RKO (cell line): ENCODE measurements at regions not wholly inside any gene's neighbourhood (a gene's known extent, or its start where the extent isn't known, plus 50 kb on each side); places are given as distances from the start of the nearest gene placed in this dataset.
A peak's percentile ranks its signal among the peaks of the same experiment; 100 is the strongest.
"Not testable (repeated sequence)": the region's sequence is repeated elsewhere in the genome, so short reads cannot be mapped to it uniquely, and the experiment has no call there.

Source experiments
- DNase-seq: peaks from one replicate; pipeline ENCODE4 v3.0.0-alpha.2; 2016; ENCODE audit warnings: low spot score

DNA sequence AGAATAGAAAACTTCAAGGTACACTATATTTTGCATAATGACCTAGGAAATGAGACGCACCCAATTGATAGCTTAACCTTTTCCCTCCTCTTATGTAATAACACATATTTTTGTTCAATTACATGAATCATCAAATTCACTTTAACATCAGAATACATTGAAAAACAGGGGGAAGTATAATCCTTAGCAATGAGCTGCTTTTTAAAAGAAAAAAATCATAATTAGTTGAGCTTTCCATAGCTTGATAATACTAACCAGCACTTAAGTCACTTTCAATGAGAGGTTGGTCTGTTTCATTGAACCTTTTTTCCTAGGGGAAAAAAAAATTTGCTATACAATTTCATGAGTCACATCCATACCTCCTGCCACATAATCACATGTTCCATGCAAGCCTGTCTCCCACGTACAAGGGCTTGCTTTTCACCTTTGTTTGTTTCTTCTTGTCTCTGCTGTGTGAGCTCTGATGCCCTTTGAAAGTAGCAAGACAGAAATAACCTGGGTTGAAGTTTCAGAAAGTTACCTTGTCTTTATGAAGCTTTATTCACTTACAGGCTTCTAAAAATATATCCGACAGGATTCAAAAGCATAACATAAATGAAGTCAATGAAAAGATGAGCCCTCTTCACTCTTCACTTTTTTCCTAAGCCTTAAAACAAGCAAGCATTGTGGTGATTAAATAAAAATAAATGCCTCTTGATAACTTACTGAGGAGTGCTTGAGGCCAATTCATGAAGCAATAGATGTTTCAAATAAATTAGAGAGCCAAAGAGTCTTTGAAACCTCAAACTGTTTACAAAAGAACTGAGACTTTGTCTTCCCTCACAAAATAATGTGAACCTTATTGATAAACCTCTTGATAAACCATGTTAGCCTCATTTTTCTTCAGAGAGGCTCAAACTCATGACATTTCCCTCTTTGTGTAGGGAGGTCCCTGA is 108.5 kb downstream of the FEM1C start:
- no peak for DNase-seq

GRCh38 chr5:115435065-115435777 is 109.4 kb downstream of the FEM1C start:
- no peak for DNase-seq

DNA sequence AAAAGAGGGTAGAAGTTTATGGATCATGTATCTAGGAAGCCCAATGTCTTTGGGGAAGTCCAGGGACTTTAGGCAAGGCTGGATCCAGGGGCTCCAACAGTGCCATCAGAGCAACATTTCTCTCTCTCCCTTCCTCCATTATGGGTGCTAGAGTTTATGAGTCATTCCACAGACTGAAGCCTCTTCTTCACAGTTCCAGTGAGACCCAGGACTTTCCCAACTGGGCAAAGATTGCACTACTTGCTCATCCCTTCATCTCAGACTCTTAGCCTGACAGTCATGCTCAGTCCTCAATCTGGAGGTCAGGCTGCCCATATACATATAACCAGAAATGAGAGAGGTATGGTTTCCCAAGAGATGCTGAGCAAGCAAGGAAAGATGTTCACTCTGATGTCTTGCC is 110.7 kb downstream of the FEM1C start:
- no peak for DNase-seq

- DNase-seq = no peak
Observed at GRCh38 chr5:115432691-115433090, 111.9 kb downstream of the FEM1C start.

DNA sequence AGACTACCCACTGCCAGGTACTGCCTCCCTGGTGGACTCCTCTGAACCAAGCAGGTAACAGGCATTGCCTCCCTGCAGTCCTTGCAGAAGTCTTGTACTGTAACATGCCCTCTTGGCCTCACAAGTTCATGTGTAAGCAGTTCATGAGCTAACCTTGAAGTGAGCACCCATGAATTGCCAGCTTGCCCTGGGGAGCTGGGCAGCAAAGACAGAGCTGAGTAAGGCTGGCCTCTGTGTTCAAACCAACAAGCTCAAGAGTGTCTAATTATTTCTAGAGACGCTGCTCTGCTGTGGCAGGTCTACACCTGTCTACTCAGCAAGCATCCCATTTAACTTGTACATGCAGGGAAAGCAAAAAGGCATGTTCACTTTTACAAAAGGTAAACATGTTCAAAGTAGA is 113.5 kb downstream of the FEM1C start:
- DNase-seq = no peak

DNA sequence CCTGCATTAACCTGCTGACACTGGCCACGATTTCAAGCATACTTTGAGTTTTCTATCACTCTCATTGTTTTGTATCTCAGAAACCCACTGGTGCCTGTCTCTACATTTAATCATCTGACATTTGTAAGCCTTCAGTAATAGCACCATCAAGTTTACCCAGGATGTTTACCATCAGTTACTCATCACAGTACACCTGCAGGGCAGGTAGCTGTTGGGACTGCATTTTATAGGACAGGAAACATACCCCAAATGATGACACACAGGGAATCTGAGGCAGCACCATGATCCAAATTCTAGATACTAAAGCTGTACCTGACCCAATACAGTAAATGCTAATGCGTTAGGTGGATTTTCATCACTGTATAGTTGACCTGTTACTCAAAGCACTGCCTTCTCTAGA is 114.2 kb downstream of the FEM1C start:
- DNase-seq = no peak

- DNase-seq = no peak
Observed at GRCh38 chr5:115429345-115429940, 115.1 kb downstream of the FEM1C start.

DNA sequence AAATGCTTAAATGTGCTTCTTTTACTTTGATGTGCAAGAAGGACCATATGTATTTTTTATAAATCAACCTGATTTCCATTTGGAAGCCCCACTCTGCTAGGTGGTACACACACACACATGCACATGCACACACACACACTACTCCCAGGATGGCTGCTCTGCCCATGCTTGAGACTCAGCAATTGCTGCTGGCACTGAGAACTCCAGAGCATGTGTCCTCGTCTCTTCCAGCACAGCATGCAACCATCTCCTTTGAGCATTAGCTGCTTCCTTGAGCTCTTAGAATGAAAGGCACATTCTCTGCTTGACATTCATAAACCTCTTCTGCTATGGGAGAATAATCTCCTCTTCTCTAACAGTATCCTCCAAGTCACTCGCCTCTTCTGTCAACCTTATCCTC is 115.9 kb downstream of the FEM1C start:
- DNase-seq = no peak

- DNase-seq = no peak
Observed at GRCh38 chr5:115428248-115428647, 116.3 kb downstream of the FEM1C start.

DNA sequence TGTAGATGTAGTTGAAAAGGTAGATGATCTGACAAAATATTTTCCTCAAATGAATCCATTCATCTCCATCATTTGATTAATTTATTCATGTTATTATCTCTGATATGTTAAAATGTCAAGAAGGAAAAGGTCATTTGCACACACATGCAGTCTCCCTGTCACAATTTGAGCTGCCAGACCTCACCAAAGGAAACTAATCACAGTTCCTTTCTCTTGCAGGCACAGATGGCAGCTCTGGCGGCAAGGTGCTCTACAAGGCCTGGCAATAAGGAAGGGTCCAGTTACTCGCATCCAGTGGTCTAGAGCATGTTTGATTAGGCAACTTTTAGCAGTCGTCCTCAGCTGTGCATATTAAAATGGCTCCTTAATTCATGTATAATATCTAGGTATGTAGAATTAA is 120.1 kb downstream of the FEM1C start:
- DNase-seq = no peak

DNA sequence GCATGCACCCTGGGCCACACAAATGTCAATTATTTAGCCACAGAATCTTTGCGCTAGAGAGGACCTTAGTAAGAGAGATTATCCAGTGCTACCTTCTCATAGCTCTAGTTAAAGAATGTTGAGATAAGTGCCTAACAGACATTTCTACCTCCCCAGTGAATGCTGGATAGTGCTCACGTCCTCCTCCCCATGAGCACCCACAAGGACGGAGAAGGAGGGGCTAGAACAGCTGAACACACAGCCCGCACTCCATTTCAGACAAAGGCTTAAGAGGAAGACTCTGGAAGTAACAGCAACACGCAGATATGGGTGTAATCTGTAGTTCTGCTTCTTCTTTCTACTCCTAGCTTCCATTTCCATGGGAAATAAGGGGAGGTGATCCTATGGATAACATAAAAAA is 120.5 kb downstream of the FEM1C start:
- no peak for DNase-seq

GRCh38 chr5:115423541-115423940 is 121.0 kb downstream of the FEM1C start:
- no peak for DNase-seq

DNA sequence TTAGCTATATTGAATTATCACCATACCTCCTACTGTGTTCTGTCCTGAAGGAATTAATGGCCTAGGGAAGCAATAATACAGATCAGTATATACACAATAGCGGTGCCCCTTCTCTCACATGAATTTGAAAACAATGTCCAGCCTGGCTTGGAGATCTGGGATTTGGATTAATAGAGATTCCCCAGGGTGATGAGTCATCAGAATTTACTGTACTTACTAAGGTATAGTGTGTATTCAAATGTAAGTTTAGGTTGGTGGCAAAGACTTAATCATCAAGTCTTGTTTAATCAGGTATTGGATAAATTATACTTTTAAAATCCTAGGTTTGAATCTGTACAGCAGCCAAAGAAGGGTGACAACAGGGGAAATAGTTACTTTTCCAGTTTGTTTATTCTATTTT is 121.5 kb downstream of the FEM1C start:
- no peak for DNase-seq

GRCh38 chr5:115420812-115421211 is 123.8 kb downstream of the FEM1C start:
- DNase-seq = not testable (repeated sequence)

GRCh38 chr5:115419846-115420585 is 123.6 kb upstream of the CCDC112 start:
- peak; percentile 68 for DNase-seq

DNA sequence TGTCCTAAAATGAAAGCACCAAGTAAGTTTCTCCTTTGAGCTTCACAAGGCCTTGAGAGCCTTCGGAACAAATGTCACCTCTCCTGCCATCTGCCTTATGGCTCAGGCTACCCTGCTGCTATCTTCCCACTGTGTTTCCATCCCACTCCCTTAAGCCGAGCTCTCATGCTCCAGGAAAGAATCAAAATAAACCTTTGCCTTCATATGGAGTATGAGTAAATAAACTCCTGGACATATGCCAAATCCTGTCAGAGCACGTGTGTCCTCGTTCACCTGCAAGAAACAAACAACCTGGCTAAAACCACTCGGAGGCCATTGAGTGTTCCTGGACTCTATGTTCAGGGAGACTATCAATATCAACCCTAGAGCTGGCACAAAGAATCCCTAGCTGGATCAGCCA is 122.3 kb upstream of the CCDC112 start:
- no peak for DNase-seq

GRCh38 chr5:115417076-115417475 is 120.6 kb upstream of the CCDC112 start:
- no peak for DNase-seq

DNA sequence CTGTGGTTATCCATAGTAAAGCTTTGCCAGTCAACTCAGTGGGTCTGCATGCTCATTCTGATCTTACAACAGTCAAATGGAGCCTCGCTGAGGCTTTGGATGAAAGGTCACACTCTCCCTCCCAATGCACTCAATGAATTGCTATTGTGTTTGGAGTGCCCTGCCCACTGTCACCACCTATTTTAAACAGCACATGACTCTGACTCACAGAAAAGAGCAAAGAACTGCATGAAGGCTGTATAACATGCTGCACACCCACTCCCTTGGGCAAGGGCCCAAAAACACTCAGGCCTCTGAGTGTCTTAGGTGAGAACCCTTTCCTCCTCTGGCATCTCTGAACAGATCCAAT is 118.7 kb upstream of the CCDC112 start:
- DNase-seq = peak; percentile 33

GRCh38 chr5:115414406-115415142 is 118.1 kb upstream of the CCDC112 start:
- peak; percentile 8 for DNase-seq

GRCh38 chr5:115413651-115414050 is 117.2 kb upstream of the CCDC112 start:
- no peak for DNase-seq

- no peak for DNase-seq
Observed at GRCh38 chr5:115409094-115409493, 112.6 kb upstream of the CCDC112 start.
